ENCODE measurements at regions not wholly inside any gene's neighbourhood (a gene's known extent, or its start where the extent isn't known, plus 50 kb on each side); places are given as distances from the start of the nearest gene placed in this dataset.
"Not testable (repeated sequence)": the region's sequence is repeated elsewhere in the genome, so short reads cannot be mapped to it uniquely, and the experiment has no call there.

- DNase-seq (ENCODE audit: low read depth), result not testable (repeated sequence)
Measured at GRCh38 chr3:187475613-187476012, 107.4 kb downstream of the RTP4 start.

GRCh38 chr3:187473778-187474406, 105.7 kb downstream of the RTP4 start:
- DNase-seq (ENCODE audit: low read depth), result peak; percentile 19

DNA sequence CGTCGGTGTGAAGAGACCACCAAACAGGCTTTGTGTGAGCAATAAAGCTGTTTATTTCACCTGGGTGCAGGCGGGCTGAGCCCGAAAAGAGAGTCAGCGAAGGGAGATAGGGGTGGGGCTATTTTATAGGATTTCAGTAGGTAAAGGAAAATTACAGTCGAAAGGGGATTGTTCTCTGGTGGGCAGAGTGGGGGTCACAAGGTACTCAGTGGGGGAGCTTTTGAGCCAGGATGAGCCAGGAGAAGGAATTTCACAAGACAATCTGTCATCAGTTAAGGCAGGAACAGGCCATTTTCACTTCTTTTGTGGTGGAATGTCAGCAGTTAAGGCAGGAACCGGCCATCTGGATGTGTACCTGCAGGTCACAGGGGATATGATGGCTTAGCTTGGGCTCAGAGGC, 98.1 kb downstream of the RTP4 start:
- not testable (repeated sequence) for DNase-seq (ENCODE audit: low read depth)

- no peak for DNase-seq (ENCODE audit: low read depth)
Measured at GRCh38 chr3:187465503-187465902, 97.3 kb downstream of the RTP4 start.

DNA sequence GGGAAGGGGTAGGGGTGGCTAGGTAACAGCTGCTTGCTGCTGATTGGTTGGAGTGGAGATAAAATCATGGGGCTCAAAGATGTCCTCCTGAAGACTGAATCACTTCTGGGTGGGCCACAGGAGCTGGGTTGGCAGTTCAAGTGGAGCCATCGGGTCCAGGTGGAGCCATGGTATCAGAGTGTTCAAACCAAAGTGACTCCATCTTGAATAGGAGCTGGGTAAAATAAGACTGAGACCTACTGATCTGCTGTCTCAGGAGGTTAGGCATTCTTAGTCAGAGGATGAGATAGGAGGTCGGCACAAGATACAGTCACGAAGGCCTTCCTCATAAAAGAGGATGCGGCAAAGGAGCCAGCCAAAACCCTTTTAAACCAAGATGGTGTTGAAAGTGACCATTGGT, 96.5 kb downstream of the RTP4 start:
- no peak for DNase-seq (ENCODE audit: low read depth)

- no peak for DNase-seq (ENCODE audit: low read depth)
Measured at GRCh38 chr3:187458921-187459320, 90.7 kb downstream of the RTP4 start.

DNA sequence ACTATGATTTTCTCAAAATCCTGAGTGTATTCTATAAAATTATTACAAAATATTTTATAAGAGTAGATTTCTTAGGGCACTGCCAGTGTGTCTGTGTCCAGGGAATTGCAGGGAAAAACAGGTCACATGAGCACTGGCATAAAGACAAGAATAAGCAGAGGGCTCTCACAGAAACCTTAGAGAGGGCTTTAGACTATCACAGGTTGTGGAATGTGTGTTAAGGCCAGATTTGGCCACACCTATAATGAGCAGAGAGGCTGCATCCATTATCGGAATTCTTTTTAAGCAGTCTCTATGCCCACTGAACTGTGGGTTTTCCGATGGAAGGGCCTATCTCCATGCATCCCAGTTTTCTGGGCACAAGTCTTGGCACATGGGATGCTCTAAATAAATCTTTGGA, 90.2 kb downstream of the RTP4 start:
- no peak for DNase-seq (ENCODE audit: low read depth)

DNA sequence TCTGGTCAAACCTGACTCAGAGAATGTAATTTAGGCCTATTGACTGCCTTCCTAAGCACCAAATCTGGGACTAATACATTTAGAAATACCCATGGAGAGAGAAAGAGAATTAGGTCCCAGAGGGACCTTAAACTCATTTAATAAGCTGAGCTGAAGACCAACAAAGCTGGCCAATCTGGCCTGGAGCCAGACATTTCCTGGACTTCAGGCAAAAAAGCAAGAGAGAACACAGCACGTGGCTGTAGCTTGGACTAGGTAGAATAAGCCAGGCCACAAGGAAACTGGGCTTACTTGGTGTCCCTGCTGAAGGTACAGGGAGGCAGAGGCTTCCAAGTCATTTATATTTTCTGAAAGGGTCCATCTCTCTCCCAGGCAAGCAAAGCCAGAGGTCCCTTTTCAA, 88.1 kb downstream of the RTP4 start:
- peak; percentile 18 for DNase-seq (ENCODE audit: low read depth)

DNA sequence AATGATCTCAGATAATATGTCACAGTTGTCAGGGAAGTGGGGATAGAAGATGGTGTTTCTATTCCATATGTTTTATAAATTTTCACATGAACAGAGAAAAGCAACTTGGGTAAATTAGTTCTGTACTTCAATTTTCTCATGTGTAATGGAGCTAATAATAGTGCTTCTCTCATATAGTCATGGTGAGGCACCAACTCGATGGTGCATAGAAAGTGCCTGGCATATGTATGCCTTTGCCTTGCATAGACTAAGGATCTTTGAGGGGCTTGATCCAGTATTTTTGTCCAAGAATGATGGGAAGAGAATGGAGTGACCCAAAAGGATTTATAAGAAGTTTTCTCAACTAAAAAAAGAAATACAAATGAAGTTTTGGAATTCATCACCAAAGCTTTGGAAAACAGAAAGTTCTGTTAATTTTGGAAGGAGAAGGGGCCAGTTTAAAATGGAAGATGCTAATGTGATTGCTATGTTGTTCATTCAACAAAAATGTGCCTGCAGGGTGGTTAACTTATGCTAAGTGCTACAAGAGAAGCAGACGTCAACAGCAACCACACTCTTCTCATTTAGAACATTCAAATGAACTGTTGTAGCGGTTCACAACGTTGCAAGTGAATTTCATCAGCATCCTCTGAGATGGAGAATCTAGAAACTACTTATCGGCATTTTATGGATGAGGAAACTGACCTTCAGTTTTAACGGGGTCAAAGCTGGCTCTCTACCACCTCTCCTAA, 86.1 kb downstream of the RTP4 start:
- DNase-seq (ENCODE audit: low read depth), result no peak

DNA sequence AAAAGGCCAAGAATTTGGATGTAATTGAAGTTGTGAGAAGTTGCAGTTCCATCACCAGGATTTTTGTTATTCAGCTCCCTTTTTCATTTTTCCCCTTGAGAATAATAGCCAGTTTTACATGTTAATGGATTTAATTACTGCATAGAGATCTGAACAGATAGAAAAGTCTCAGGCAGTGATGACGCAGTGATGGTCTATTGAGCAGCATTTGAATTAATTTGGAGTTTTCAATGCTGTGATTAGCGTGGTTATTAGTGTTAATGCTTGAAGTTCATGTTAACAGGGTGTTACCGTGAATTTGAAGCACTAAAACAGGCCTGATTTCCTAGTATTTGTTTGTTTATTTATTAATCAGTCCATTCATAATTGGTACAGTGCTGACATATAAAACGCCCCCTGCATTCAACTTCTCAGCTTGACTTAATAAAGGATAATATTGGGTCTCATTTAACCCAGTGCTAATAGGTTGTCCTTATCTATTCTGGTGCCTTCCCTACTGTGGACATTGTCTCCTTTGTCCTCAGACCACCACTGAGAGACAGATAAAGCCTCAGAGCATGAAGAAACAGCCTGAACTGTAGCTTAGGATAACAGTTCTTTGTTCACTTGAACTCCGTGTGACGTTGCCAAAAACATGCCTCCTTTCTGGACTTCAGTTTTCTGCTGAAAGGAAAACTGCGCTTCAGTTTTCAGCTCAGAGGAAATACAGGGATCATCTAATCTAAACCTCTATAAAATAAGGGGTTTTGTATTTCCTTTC, 82.4 kb downstream of the RTP4 start:
- DNase-seq (ENCODE audit: low read depth), result no peak

GRCh38 chr3:187448674-187449073, 80.5 kb downstream of the RTP4 start:
- no peak for DNase-seq (ENCODE audit: low read depth)

GRCh38 chr3:187447737-187448136, 79.6 kb downstream of the RTP4 start:
- DNase-seq (ENCODE audit: low read depth), result no peak

- no peak for DNase-seq (ENCODE audit: low read depth)
Measured at GRCh38 chr3:187445356-187445755, 77.2 kb downstream of the RTP4 start.

GRCh38 chr3:187434524-187434923, 66.3 kb downstream of the RTP4 start:
- DNase-seq (ENCODE audit: low read depth), result no peak

- no peak for DNase-seq (ENCODE audit: low read depth)
Measured at GRCh38 chr3:187430576-187430975, 62.4 kb downstream of the RTP4 start.
